WTC11 (cell line): ENCODE measurements at regions not wholly inside any gene's neighbourhood (a gene's known extent, or its start where the extent isn't known, plus 50 kb on each side); places are given as distances from the start of the nearest gene placed in this dataset.

Experiments
- ATF3 ChIP-seq: sonication (generic); formaldehyde crosslinking; conservative IDR thresholded peaks from 2 replicates; pipeline ENCODE4 v1.8.1; 2022; ENCODE audit warnings: mild to moderate bottlenecking, missing genetic modification reagents
- CTCF ChIP-seq: fragments of 200-600 bp; IDR thresholded peaks from 2 replicates; pipeline ENCODE4 v1.8.0; 2022; ENCODE audit warnings: antibody characterized with exemption
- NFE2L1 ChIP-seq: sonication (generic); formaldehyde crosslinking; IDR thresholded peaks from 2 replicates; pipeline ENCODE4 v1.8.1; 2023; ENCODE audit warnings: missing genetic modification reagents
- NFYB ChIP-seq: sonication (generic); formaldehyde crosslinking; conservative IDR thresholded peaks from 2 replicates; pipeline ENCODE4 v1.8.0; 2022; ENCODE audit warnings: low read depth, missing genetic modification reagents
- NR1H2 ChIP-seq: sonication (generic); formaldehyde crosslinking; IDR thresholded peaks from 2 replicates; pipeline ENCODE4 v1.9.0; 2021; ENCODE audit warnings: mild to moderate bottlenecking, moderate library complexity, missing genetic modification reagents
- SMAD3 ChIP-seq: sonication (generic); formaldehyde crosslinking; IDR thresholded peaks from 2 replicates; pipeline ENCODE4 v1.8.0; 2022; ENCODE audit warnings: missing genetic modification reagents, mild to moderate bottlenecking, borderline replicate concordance
- ZBTB21 ChIP-seq: sonication (generic); formaldehyde crosslinking; IDR thresholded peaks from 2 replicates; pipeline ENCODE4 v1.8.1; 2023; ENCODE audit warnings: mild to moderate bottlenecking, missing genetic modification reagents, borderline replicate concordance
- ZNF416 ChIP-seq: fragments of 250-450 bp; sonication (Bioruptor Pico); IDR thresholded peaks from 2 replicates; pipeline ENCODE4 v1.9.0; 2021; ENCODE audit warnings: mild to moderate bottlenecking, inconsistent platforms
- ZNF671 ChIP-seq: fragments of 250-450 bp; sonication (Bioruptor Pico); IDR thresholded peaks from 2 replicates; pipeline ENCODE4 v1.8.0; 2021; ENCODE audit warnings: mild to moderate bottlenecking
- TF ChIP-seq, protein P1 (sequence below): sonication (generic); formaldehyde crosslinking; IDR thresholded peaks from 2 replicates; pipeline ENCODE4 v1.8.1; 2022; ENCODE audit warnings: mild to moderate bottlenecking, missing genetic modification reagents, moderate library complexity, borderline replicate concordance
- TF ChIP-seq, protein P2 (sequence below): sonication (generic); formaldehyde crosslinking; IDR thresholded peaks from 2 replicates; pipeline ENCODE4 v1.8.0; 2023; ENCODE audit warnings: missing genetic modification reagents
- TF ChIP-seq, protein P3 (sequence below): sonication (generic); formaldehyde crosslinking; IDR thresholded peaks from 2 replicates; pipeline ENCODE4 v1.8.1; 2022; ENCODE audit warnings: mild to moderate bottlenecking, moderate library complexity, missing genetic modification reagents

DNA sequence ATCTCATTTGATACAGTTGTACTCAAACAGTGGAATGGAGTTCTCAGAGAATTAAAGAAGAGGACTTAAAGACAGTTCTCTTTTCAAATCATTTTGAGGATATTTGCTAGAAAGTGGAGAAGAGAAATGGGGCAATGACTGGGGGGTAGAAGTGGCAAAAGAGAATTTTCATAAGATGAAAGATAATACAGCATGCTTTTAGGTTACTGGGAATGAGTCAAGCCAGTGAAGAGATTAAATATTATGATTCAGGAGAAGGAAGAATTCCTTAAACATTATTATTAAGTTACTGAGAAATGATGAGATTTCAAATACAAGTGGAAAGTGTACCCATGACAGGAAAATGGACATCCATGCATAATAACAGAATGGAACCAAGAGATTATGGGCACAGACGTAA lies 219.0 kb upstream of the DKK2 start:
- no peak for TF ChIP-seq ZNF416 (CRISPR knock-in tag)
- no peak for TF ChIP-seq NFE2L1 (CRISPR knock-in tag)
- TF ChIP-seq, protein P1, sequence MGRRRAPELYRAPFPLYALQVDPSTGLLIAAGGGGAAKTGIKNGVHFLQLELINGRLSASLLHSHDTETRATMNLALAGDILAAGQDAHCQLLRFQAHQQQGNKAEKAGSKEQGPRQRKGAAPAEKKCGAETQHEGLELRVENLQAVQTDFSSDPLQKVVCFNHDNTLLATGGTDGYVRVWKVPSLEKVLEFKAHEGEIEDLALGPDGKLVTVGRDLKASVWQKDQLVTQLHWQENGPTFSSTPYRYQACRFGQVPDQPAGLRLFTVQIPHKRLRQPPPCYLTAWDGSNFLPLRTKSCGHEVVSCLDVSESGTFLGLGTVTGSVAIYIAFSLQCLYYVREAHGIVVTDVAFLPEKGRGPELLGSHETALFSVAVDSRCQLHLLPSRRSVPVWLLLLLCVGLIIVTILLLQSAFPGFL = no peak
- TF ChIP-seq, protein P2, sequence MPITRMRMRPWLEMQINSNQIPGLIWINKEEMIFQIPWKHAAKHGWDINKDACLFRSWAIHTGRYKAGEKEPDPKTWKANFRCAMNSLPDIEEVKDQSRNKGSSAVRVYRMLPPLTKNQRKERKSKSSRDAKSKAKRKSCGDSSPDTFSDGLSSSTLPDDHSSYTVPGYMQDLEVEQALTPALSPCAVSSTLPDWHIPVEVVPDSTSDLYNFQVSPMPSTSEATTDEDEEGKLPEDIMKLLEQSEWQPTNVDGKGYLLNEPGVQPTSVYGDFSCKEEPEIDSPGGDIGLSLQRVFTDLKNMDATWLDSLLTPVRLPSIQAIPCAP (CRISPR knock-in tag) = no peak
- TF ChIP-seq, protein P3, sequence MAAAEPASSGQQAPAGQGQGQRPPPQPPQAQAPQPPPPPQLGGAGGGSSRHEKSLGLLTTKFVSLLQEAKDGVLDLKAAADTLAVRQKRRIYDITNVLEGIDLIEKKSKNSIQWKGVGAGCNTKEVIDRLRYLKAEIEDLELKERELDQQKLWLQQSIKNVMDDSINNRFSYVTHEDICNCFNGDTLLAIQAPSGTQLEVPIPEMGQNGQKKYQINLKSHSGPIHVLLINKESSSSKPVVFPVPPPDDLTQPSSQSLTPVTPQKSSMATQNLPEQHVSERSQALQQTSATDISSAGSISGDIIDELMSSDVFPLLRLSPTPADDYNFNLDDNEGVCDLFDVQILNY (CRISPR knock-in tag) = no peak
- TF ChIP-seq NFYB = no peak
- no peak for TF ChIP-seq ATF3 (CRISPR knock-in tag)
- TF ChIP-seq CTCF = no peak
- TF ChIP-seq NR1H2 (CRISPR knock-in tag) = no peak
- TF ChIP-seq SMAD3 (CRISPR knock-in tag) = no peak
- no peak for TF ChIP-seq ZNF671 (CRISPR knock-in tag)
- no peak for TF ChIP-seq ZBTB21 (CRISPR knock-in tag)
